ENCODE measurements at regions not wholly inside any gene's neighbourhood (a gene's known extent, or its start where the extent isn't known, plus 50 kb on each side); places are given as distances from the start of the nearest gene placed in this dataset.

DNA sequence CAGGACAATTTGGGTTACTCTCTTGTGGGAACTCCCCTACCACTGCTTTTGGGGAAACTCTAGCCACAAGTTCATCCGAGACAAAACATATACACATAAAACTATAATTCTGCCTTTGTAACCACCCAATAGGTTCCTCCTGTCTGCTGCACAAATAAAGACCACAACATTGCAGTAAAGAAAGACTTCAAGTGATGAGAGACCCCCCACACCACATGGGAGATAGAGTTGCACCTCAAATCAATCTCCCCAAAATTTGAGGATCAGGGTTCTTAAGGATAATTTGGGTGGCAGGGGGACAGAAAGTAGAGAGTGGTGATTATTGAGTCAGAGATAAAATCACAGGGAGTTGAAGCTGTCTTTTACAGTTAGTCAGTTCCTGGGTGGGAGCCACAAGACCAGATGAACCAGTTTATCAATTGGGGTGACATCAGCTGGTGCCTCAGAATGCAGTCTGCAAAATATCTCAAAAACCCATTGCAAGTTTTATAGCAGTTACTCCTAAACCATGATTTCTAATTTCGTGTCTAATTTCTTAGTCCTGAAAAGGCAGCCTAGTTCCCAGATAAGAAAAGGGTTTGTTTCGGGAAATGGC lies 1348.5 kb downstream of the PCDH9 start:
- H3K27ac ChIP-seq, result no peak overlapping the region
- TF ChIP-seq ZFX (IDR thresholded peaks at IDR 0.05), result no peak
- TF ChIP-seq, protein P1, sequence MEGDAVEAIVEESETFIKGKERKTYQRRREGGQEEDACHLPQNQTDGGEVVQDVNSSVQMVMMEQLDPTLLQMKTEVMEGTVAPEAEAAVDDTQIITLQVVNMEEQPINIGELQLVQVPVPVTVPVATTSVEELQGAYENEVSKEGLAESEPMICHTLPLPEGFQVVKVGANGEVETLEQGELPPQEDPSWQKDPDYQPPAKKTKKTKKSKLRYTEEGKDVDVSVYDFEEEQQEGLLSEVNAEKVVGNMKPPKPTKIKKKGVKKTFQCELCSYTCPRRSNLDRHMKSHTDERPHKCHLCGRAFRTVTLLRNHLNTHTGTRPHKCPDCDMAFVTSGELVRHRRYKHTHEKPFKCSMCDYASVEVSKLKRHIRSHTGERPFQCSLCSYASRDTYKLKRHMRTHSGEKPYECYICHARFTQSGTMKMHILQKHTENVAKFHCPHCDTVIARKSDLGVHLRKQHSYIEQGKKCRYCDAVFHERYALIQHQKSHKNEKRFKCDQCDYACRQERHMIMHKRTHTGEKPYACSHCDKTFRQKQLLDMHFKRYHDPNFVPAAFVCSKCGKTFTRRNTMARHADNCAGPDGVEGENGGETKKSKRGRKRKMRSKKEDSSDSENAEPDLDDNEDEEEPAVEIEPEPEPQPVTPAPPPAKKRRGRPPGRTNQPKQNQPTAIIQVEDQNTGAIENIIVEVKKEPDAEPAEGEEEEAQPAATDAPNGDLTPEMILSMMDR (conservative IDR thresholded peaks at IDR 0.05), result no peak

DNA sequence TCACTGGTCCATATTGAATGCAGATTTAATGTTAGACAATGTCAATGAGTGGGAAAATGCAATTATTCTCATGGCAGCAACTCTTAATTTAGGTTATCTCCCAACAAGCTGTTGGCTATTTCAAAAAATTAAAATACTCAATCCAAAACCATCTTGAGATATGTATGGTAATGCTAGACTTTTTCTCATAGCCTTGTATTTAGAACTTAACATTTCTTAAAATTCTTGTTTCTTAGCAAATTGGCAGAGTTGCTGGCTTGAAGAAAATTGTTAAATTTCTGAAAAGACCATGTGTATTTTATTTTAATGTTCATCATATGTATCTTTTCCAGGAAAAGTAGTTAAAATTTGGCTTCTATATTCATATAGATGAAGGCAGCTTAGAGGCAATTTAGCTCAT lies 1355.1 kb downstream of the PCDH9 start:
- no peak for TF ChIP-seq ZFX (IDR thresholded peaks at IDR 0.05)
- TF ChIP-seq, protein P1 (conservative IDR thresholded peaks at IDR 0.05), result no peak
- H3K27ac ChIP-seq, result no peak overlapping the region

DNA sequence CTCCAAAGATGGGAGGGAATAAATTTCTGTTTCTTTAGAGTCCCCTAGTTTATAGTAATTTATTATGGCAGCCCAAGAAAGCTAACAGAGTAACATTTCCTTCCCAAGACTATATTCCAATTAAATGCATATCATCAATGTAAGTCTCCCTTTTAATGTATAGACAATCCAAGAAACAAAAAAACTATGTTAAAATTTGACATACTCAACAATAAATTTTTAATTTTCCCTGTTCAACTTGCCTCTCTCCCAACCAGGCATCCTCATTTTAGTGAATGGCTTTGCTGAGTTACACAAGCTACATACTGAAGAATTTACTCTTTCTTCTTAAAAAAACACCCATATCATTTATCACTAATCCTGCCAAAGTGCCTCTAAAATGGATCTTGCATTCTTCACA lies 1357.7 kb downstream of the PCDH9 start:
- no peak for TF ChIP-seq ZFX (IDR thresholded peaks at IDR 0.05)
- TF ChIP-seq, protein P1 (conservative IDR thresholded peaks at IDR 0.05), result no peak
- H3K27ac ChIP-seq, result no peak overlapping the region

DNA sequence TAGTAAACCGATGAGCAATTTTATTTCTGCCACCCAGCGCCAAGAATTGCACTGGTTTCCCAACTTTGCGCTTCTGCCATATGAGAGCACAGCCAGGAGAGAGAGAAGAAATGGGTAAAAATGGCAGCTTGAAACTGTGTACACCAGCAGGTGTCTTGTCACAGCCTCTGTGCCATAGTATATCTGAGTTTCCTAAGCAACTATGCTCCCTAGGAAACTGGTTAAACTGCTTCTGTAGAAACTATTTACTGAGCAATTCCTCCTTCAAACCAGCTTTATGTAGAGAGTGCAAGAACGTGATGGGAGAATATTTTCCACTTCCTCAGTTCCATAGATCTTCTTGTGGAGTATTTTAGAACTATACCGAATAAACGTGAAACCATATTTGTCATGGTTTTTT lies 1361.3 kb downstream of the PCDH9 start:
- TF ChIP-seq, protein P1 (conservative IDR thresholded peaks at IDR 0.05), result no peak
- TF ChIP-seq ZFX (IDR thresholded peaks at IDR 0.05), result no peak
- no peak overlapping the region for H3K27ac ChIP-seq

DNA sequence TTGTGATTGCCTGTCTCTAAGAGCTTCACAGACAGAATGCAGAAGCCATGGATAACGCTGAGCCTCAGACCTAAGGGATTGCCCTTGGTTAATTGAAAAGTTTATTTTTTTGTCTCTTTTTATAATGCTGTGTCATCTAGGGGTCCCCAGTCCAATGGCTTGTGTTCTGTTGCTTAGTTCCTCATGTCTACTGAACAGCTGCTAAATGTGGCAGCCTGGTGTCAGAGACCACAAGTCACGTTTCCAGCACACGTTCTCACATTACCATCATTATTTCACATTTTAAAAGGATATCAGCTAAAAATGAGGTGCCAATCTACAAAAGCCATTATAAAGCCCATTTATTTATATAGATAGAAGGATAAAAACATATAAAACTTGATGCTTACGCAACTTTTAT lies 1362.0 kb downstream of the PCDH9 start:
- no peak for TF ChIP-seq ZFX (IDR thresholded peaks at IDR 0.05)
- TF ChIP-seq, protein P1 (conservative IDR thresholded peaks at IDR 0.05), result no peak
- no peak overlapping the region for H3K27ac ChIP-seq

DNA sequence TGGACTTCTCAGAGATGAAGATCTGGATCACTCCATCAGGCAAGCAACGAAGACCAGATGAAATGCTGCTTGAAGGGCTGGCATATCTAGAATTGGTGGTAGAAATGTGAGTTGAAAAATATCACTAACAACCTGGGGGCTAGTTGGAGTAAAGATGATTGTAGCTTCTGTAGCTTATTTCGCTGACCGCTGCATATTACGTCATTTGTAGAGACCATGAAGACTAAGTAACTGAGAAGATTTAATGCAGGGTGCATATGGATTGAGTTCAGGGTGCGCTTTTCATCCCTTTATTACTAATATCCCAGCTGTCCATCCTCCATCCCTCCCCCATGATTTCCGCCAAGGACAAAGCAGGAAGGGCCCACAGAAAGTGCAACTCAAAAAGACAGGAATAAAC lies 1364.0 kb downstream of the PCDH9 start:
- H3K27ac ChIP-seq, result no peak overlapping the region
- no peak for TF ChIP-seq ZFX (IDR thresholded peaks at IDR 0.05)
- TF ChIP-seq, protein P1 (conservative IDR thresholded peaks at IDR 0.05), result no peak

DNA sequence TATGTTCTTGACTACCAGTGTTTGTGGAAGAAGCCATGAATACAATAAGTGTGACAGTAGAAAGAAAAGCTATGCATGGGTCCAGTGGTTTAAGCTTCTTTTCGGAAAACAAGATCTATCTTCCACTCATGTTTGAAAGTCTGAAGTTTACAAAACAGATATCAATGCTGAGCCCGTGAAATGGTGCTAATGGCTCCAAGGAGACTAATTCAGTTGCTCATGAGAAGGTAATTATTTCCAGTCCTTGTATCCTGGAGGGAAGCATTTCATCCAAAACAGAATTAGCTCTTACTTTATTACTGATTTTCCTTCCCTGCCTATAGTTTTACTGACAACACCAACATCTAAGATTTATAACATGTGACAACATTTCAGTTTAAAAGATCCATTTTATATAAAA lies 1364.9 kb downstream of the PCDH9 start:
- no peak for TF ChIP-seq ZFX (IDR thresholded peaks at IDR 0.05)
- TF ChIP-seq, protein P1 (conservative IDR thresholded peaks at IDR 0.05), result no peak
- no peak overlapping the region for H3K27ac ChIP-seq

All from C4-2B (cell line).